GM19043 (cell line): ENCODE measurements at regions not wholly inside any gene's neighbourhood (a gene's known extent, or its start where the extent isn't known, plus 50 kb on each side); places are given as distances from the start of the nearest gene placed in this dataset.
A peak's percentile ranks its signal among the peaks of the same experiment; 100 is the strongest.

Experiments used
- ATAC-seq: cut with Tn5 transposase; IDR thresholded peaks from one replicate; pipeline ENCODE4 v1.9.1; 2021; ENCODE audit warnings: low read depth; ENCODE audit not compliant: unreplicated experiment

- no peak for ATAC-seq
These were observed 490.5 kb upstream of the MEX3C start for GRCh38 chr18:51687845-51688585.

DNA sequence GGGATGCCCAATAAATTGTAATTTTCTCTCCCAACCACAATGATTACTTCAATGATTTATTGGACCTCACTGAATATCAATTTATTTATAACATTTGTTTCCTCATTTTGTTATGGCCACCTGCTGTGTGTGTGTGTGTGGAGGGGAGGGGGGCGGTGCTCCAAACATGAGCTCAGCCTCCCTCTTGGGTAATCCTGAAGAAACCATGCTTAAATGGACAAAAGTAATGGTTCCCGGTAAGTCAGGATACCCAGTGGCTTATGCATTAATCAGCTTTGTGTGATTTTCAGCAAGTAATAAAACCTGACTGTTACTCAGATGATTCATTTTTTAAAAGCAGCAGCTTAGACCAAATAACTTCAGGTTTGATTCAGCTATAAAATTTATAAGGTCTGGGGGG lies 495.1 kb upstream of the MEX3C start:
- ATAC-seq = no peak

GRCh38 chr18:51711298-51711889 lies 513.9 kb upstream of the MEX3C start:
- ATAC-seq = peak; percentile 72

DNA sequence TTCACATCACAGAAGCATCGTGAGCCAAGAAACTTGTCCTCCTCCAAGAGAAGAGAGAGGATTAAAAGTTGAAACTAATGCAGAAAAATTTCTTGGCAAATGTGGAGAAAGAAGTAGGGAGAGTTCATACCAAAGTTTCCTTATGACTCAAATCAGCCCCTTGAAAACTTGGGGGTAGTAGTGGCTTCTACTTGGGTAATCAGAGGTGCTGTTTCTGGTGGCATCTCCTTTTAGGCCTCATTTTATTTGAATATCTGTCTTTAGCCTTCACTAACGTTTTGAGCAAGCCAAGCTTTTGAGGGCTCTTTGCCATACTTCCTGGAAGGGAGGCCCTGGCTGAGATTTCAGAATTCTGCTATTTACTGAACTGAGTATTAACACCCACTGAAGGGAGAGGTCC lies 515.3 kb upstream of the MEX3C start:
- ATAC-seq = no peak

GRCh38 chr18:51716277-51716676 lies 518.8 kb upstream of the MEX3C start:
- ATAC-seq = peak; percentile 41

DNA sequence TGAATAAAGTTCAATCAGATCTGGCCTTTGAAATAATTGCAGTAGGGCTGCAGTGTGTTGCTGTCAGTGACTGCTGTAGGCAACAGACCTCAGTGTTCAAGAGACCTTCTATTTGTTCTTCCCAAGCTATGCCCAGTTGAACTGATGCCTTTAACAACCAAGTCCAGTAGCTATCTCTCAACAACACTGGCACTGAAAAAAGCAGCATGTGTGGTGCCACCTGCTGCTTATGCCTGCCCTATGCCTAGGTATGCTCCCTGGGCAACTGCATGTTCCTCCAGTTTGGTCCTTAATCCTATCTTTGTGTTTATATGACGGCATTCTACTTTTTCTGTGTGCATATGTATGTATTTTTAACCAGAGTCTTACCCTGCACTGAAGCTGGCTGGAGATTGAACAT lies 523.9 kb upstream of the MEX3C start:
- no peak for ATAC-seq

- ATAC-seq = no peak
These were observed 524.5 kb upstream of the MEX3C start for GRCh38 chr18:51721996-51722395.

GRCh38 chr18:51724790-51725721 lies 527.6 kb upstream of the MEX3C start:
- no peak for ATAC-seq

GRCh38 chr18:51726614-51727013 lies 529.1 kb upstream of the MEX3C start:
- ATAC-seq = peak; percentile 41

DNA sequence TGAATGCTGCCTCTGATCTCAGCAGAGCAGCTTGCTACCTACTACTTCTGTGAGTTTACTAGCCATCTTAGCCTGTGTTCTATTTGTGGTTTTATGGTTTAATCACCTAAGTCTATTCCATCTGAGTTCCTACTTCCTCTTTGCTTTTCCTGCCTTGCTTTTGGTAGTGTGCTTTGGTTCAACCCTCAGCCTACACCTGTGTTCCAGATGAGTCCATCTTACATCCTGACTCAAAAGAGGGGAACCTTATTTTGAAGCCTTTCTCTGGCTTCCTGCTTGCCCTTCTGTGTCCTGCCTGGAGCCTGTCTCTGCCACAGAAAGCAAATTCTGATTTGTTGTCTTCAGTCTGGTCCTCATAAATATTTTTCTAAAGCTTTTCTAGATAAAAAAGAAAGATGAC lies 530.3 kb upstream of the MEX3C start:
- ATAC-seq = peak; percentile 65

GRCh38 chr18:51731070-51731469 lies 533.6 kb upstream of the MEX3C start:
- no peak for ATAC-seq

DNA sequence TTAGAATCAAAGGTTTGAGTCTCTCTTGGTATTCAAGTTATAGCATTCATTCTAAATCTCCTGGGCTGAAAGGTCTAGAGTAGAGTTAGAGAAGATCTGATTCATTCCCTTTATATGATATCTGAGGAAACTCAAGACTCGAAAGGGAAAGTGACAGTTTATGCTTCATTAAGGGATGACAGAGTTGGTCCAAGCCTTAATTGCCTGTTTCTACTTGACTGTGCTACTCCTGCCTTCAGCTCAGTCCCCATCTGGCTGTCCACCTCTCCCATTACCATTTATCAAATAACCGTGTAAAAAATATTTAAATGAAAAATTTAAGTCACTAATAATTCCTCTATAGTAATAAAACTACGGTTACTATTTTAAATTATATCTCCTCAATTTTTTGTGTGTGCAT lies 537.1 kb upstream of the MEX3C start:
- ATAC-seq = no peak

DNA sequence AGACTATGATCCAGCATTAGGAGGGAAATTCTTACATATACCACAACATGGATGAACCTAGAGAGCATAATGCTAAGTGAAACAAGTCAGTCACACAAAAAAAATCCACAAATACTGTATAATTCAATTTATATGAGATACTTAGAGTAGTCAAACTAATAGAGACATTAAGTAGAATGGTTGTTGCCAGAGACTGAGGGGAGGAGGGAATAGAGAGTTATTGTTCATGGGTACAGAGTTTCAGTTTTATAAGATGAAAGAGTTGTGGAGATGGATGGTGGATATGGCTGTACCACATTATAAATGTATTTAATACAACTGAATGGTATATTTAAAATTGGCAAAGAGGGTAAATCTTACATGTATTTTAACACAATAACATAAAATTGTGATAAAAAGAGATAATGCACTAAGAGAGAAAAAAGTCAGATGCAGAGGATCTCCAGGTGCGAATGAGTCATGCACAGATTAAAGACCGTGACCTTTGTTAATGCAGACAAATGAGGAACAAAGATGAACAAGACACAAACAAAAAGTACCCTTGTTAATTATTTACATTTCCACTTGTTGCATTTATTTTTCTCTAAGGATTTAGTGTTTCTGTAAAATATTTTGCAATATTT lies 541.7 kb upstream of the MEX3C start:
- ATAC-seq = peak; percentile 96

GRCh38 chr18:51751901-51752300 lies 554.4 kb upstream of the MEX3C start:
- ATAC-seq = no peak

DNA sequence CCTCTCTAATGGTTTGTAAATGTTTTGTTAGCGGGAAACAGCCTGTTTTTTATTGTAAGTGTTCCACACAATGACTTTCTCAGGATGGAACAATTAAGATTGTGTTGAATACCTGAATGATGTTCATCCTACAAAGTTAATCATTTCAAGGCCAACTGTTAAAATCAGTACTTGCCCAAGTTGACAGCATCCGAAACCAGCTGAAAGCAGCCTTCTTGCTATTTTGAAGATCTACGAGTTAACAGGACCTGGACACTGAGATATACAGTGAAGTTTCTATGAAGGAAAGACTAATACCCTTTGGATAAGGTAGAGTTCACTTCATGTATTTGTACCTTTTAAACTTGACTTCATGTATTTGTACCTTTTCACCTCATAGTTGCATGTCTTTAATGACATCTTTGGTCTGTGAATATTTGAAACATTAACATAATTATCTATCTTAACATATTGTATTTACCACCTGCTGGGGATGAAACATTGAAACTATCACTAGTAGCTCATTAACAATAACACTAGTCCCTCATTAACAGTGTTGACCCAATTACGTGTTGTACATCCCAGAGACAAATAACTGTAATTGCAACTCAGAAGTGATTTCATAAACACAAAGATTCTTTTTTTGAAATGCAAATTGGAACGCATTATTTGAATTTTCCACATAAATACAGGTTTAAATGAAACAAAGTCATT lies 556.0 kb upstream of the MEX3C start:
- no peak for ATAC-seq

DNA sequence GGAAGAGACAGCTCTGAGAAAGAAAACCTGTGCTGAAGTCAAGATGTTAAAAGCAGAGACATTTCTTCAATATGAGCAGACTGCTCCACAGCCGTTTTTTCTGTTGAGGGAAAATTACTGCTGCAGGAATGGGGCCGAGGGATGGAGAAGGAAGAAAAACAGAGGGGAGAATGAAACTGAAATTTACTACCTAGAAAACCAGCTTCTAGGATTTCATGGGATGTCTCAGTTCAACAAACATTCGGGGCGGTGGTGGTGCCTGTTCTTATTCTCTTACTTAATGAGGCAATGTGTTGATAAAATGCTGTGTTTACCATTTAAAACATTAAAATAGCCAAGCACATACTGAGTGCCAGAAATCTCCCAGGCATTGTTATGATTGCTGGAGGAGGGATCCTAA lies 557.1 kb upstream of the MEX3C start:
- ATAC-seq = no peak

DNA sequence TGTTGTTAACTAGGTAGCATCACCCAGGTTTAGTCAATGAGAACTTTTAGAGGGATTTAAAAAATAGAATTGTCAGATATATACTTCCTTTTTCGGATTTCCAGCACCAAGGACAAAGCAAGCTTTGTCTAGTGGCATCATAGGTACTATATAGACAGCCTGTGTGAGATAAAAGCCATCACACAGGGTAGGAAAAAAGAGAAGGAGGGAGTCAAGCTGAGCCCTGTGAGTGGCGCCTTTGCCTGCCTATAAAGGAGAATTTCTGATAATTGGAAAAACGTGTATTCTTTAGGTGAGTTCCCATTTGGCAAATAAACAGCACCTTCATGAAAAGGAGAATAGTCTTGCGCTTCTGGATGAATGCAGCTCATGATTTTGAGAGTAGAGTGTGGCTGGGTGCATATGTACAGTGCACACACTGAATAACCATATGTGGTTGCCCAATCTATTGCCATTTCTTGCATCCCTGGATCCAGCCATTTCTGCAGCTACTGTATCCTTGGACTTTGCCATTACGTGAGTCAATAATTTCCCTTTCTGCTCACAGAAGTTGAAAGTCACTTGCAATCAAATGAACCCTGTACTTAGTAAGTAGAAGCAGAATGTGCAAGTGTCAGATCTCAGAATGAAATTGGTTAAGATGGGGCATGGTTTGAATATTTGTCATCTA lies 559.9 kb upstream of the MEX3C start:
- no peak for ATAC-seq

DNA sequence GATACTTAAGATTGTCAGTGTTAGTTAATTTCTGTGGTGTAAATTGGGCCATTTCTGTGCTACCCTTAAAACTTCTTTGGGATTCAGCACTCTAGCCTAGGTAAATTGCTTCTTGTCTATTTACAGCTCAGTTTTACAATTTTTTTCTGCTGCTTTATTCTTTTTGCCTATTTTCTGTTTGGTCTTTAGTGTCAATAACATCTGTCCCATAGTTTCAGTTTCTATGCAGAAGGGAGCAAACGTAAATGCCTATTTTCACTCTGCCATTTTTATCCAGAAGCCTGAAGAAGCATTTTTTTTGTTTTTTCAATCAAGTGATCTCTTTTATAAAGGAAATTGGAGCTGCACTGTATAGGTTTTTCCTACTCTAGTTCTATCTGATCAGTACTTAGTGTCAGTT lies 564.9 kb upstream of the MEX3C start:
- ATAC-seq = no peak

DNA sequence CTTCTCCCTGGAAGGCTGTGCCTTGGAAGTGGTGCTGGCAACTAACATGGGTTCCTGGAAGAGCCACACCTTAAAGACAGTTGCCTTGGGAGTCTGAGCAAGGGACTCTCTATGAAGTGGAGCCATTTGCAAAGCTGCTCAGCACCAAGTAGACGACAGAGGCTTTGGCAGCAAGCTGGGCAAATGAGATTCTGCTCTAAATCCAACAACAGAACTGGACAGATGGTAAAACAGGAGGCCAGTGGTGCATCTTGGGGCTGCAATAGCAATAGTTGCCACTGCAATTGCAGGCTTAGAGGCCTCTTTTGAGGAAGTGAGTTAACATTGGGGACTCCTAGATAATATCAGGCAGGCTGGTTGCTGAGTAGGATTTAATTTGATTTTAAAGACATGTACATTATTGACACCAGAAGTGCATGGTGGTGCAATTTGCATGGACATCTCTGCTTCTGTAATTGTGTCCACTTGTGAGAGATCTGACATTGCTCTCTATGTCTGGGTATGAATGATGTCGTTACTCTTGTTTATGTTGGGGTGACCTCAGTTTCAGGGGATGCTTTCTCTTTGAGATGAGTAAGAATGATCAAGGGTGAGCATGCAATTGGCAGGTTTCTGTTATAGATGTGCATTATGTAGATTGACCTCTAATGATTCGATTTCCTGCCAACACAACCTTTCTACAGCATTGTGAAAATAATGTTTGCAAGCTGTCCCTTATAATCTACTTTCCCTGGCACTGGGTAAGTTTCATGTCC lies 568.3 kb upstream of the MEX3C start:
- ATAC-seq = no peak
